Stimulated activated CD4-positive, alpha-beta T cell treated with anti-CD3 and anti-CD28 coated beads, Interleukin-15, amount 100 ng/mL, for 48 hours (primary cell): ENCODE measurements at regions not wholly inside any gene's neighbourhood (a gene's known extent, or its start where the extent isn't known, plus 50 kb on each side); places are given as distances from the start of the nearest gene placed in this dataset.

Experiments
- DNase-seq, 2 donors: peaks; one replicate each; pipeline ENCODE4 v3.0.0-alpha.2; 2020; ENCODE audit warnings: low read depth in 2 of 2

- DNase-seq, result no peak
Observed at GRCh38 chr10:130370721-130371120, 234.5 kb downstream of the GLRX3 start.

DNA sequence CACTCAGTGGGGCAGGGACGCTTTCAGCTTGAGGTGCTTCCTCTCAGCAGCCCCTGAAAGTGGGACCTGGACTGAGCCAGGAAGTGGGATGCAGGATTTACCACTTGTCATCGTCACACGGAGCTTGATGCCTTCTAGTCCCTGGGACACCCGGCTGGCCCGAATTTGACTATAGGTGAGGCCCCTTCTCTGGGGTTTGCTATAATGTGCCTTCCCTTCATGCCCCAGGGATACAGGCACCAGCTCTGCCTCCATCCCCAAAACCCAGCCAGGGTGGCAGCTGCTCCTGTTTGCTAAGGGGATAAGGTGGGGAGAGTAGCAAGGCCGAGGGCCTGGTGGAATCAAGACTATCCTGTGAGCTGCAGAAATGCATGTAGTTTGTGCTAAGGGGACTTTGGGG lies 235.0 kb downstream of the GLRX3 start:
- DNase-seq, result no peak

GRCh38 chr10:130371666-130372065 lies 235.5 kb downstream of the GLRX3 start:
- no peak for DNase-seq

GRCh38 chr10:130372222-130372621 lies 236.0 kb downstream of the GLRX3 start:
- DNase-seq, result no peak

- DNase-seq, result no peak
Observed at GRCh38 chr10:130372866-130373265, 236.7 kb downstream of the GLRX3 start.

DNA sequence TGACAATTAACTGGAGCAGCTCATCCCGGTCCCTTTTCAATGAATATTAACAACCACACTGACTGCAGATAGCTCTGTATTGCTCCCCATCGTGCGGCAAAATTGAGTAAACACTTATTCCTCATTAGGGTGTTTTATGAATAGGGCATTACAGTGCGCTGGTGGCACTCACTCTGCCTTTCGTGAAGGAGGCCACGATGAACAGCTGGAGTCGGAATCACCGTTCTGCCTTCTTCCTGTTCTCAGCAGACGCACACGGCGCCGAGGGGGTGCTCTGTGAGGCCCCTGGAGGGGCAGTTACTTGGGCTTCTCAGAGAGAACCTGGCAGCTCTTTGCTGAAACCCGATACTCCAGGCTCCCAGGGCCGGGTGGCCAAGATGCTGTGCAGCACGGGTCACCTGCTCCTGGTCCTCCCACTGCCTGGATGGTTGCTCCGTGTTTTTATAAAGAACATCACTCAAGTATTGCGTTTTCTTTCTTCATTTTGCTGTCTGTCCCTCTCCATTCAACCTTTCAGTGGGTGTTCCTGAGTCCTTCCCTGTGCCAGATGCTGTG lies 241.9 kb downstream of the GLRX3 start:
- DNase-seq, result no peak

DNA sequence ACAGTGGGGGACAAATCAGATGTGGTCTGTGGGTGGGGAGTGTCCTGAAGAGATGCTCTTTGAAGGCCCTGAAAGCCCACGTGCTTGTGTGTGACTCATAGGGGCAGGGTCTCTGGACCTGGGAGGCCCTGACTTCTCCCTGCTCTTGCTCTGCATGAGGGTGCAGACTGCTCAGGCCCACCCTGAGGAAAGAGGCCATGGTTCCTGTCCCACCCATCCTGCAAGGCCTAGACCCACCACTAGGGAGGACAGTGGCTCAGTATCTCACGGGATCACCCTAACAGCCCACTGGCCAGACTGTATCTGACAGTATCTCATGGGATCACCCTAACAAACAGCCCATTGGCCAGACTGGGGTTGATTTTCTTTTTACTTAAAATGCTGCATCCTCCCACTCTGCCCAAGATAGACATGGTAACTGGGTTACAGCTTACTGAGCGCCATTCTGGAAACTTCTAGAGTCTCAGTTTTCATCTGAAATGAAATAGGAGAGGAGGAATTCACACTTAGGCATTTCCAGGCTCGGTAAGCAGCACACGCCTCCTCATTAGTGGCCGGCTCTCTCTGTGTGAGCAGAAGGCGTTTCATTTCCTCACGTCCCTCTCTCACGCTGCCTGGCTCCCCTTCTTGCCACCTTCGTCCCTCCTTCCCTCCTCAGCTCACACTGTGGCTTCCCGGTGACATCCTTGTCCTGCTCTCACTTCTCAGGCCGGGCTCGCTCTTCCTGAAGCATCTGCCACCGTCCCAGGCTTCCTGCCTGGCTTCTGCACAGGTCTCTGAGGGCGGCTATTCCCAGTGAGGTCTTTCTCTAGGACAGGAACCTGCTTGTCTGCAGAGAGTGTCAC lies 242.6 kb downstream of the GLRX3 start:
- no peak for DNase-seq

DNA sequence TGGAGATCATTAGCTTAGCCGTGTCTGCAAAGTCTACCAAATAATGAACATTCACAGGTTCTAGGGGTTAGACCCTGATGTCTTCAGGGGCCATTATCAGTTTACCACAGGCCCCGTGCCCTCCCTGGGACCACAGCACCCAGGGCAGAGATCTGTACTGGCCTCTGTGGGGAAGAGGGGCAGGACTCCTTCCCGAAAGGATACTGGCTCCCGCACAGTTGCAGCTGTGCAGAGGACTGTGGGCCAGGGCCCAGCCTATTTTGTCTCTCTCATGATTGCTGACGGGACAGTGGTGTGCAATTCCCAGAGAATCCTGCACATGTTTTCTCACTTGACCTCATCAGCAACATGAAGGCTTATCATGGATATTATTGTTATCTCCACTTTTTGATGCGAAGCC lies 243.9 kb downstream of the GLRX3 start:
- no peak for DNase-seq

DNA sequence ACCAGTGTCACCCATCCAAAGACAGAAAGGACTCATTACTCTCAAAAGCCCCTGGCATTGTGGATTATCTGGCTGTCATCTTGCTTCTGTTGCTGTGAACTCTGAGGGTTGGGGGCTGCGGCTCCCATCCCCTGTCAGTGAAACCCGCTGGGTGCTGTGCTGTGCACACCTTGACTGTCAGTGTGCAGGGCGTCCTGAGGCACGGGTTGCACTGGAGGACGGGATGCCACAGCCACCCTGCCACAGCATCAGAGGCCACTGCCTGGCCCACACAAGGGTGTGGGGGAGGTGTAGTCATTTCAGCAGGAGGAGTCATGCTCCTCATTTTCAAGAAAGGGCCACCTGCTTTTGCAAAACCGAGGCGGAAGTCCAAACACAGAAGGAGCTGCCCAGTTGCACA lies 245.8 kb downstream of the GLRX3 start:
- no peak for DNase-seq

DNA sequence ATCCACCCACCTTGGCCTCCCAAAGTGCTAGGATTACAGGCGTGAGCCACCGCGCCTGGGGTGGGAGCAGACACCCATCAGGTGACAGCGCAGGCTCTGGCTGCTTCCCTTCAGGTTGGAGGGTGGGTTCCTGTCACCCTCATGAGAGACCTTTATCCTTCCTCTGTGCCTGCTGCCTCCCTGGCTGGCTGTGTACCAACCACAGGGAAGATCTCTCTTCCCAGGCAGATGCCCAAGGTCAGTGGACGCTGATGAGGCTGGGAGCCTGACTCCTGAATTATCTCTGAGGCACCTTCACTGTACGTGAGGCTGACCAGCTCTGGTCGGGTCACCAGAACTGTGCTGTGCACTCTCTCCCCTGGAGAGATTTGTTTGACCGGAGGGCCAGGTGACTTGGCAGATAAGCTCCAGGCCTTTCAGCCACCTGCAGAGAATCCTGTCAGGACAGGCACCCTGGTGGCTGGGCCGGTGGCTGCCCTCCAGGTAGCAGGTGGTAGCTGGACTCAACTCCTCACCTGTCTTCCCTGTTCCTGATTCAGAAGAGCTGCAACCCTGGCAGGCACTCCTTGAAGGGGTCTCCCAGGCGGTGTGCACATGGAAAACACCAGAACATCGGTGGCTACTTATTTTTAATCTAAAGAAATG lies 251.9 kb downstream of the GLRX3 start:
- no peak for DNase-seq

GRCh38 chr10:130388746-130389145 lies 252.6 kb downstream of the GLRX3 start:
- DNase-seq, result no peak

DNA sequence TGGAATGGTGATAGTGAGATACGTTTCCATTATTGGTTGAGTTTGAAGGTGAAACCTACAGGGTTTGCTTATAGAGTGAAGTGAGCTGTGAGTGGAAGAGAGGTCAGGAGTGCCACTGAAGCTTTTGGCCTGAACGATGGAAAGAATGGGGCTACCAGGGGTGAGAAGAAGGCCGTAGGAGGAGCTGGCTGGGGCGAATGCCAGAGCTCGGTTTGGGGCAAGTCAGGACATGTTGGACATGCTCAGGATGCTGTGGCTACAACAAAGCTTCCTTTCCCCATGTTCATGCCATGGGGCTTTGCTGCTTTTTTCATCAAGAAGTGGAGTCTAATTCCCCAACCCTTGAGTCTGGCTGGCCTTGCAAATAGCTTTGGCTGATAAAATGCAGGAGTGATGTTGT lies 253.7 kb downstream of the GLRX3 start:
- DNase-seq, result no peak

GRCh38 chr10:130392031-130392430 lies 255.8 kb downstream of the GLRX3 start:
- DNase-seq, result no peak

GRCh38 chr10:130393342-130393741 lies 257.2 kb downstream of the GLRX3 start:
- no peak for DNase-seq

DNA sequence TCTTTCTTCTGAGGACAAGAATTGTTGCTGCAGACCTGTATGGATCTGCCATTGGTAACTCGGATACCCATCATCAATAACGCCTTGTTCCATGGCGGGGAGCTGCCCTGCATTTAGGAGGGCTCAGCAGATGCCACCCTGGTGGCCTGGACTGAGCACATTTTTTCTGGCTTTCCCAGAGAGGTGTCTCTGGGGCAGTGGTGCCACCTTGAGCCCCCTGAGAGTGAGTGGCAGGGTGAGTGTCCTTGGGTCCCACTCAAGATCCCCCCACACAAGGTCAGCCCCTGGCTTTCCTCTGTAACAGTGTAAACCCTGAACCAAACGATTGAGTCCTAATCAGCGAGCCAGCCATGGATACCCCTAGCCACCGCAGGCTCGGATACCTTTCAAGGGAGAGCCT lies 258.6 kb downstream of the GLRX3 start:
- DNase-seq, result no peak

- no peak for DNase-seq
Observed at GRCh38 chr10:130395248-130395936, 259.2 kb downstream of the GLRX3 start.

GRCh38 chr10:130396044-130396443 lies 259.9 kb downstream of the GLRX3 start:
- no peak for DNase-seq

DNA sequence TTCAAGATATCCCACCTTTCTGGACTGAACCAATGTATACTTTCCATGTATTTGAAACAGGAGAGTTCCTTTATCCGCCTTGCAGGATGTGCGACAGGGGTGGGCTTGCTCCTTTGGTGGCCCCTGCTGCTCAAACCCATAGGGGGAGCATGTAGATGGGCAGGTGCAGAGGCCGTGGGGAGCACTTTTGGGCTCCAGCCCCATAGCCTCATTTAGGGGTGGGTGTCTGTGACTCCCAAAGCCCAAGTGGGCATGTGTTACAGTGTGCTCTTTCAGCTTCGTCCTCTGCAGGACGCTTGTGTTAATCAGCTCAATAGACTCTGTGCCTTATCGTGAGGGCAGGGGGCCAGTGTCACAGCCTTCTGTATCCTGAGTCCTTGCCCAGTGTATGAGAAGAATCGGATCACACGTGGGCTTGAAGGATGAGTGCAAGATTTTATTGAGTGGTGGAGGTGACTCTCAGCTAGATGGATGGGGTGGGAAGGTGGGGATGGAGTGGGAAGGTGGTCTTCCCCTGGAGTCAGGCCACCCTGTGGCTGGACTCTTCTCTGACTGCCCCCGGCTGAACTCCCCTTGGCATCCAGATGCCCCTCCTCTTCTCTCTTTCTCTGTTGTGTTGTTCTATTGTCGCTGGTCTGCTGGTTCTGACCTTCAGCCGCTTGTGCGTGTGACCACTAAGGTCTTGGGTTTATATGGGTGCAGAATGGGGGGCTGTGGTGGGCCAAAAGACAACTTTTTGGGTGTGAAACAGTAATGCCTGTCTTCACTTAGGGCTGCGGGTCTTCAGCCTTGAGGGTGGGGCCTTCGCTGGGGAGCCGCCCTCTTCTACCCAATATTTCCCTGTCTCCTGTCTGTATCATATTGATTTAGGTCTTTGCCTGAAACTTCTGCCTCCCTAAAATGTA lies 262.2 kb downstream of the GLRX3 start:
- no peak for DNase-seq

GRCh38 chr10:130399425-130399950 lies 263.3 kb downstream of the GLRX3 start:
- DNase-seq, result no peak

GRCh38 chr10:130400890-130401289 lies 264.7 kb downstream of the GLRX3 start:
- no peak for DNase-seq
